Parathyroid adenoma (tissue), 2 donors: ENCODE measurements at regions not wholly inside any gene's neighbourhood (a gene's known extent, or its start where the extent isn't known, plus 50 kb on each side); places are given as distances from the start of the nearest gene placed in this dataset.
"Not testable (repeated sequence)": the region's sequence is repeated elsewhere in the genome, so short reads cannot be mapped to it uniquely, and the experiment has no call there.

ENCODE experiments used
- H2AFZ ChIP-seq: fragments of 300-600 bp; sonication (generic); one replicate; pipeline ENCODE4 v1.7.0; 2017; ENCODE audit warnings: antibody characterized with exemption, mild to moderate bottlenecking
- H3K27ac ChIP-seq: fragments of 300-600 bp; sonication (generic); one replicate; pipeline ENCODE4 v1.7.0; 2017
- H3K27me3 ChIP-seq: fragments of 300-600 bp; sonication (generic); one replicate; pipeline ENCODE4 v1.7.0; 2017; ENCODE audit warnings: low read length; ENCODE audit not compliant: control insufficient read depth, insufficient read depth
- H3K36me3 ChIP-seq: fragments of 300-600 bp; sonication (generic); one replicate; pipeline ENCODE4 v1.7.0; 2017; ENCODE audit warnings: low read length; ENCODE audit not compliant: control insufficient read depth, insufficient read depth
- H3K4me1 ChIP-seq: fragments of 300-600 bp; sonication (generic); one replicate; pipeline ENCODE4 v1.7.0; 2017; ENCODE audit warnings: control low read depth
- H3K4me2 ChIP-seq: fragments of 300-600 bp; sonication (generic); one replicate; pipeline ENCODE4 v1.7.0; 2017; ENCODE audit warnings: low read length
- H3K4me3 ChIP-seq: fragments of 300-600 bp; sonication (generic); one replicate; pipeline ENCODE4 v1.7.0; 2017; ENCODE audit warnings: low read depth, low read length
- H3K79me2 ChIP-seq: fragments of 300-600 bp; sonication (generic); one replicate; pipeline ENCODE4 v1.7.0; 2017; ENCODE audit warnings: control low read depth
- H3K9ac ChIP-seq: fragments of 300-600 bp; sonication (generic); one replicate; pipeline ENCODE4 v1.7.0; 2017; ENCODE audit warnings: mild to moderate bottlenecking
- H3K9me3 ChIP-seq: fragments of 300-600 bp; sonication (generic); one replicate; pipeline ENCODE4 v1.7.0; 2017; ENCODE audit warnings: low read length; ENCODE audit not compliant: control insufficient read depth
- TF ChIP-seq, protein P1 (sequence below): fragments of 300-600 bp; sonication (generic); IDR thresholded peaks from one replicate; pipeline ENCODE4 v1.7.0; 2017; ENCODE audit warnings: antibody characterized with exemption, mild to moderate bottlenecking
- donor health status: primary hyperparathyroidism.

DNA sequence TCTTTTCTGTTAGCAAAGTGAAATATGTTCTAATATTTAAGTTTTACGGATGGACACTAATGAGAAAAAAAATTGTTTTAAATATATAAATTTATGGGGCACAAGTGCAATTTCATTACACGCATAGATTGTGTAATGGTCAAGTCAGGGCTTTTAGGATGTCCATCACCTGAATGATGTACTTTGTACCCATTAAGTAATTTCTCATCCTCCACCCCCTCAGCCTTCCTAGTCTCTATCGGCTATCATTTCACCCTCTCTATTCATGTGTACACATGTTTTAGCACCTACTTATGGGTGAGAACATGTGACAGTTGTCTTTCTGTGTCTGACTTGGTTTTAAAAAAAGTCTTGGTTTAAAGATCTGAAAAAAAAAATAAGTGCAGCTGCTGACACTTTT lies 616.0 kb downstream of the IQCM start:
- no peak overlapping the region for H3K27ac ChIP-seq
- no peak overlapping the region for H3K4me2 ChIP-seq
- H3K79me2 ChIP-seq = no peaks in the 10 kb centered on the region
- H3K4me1 ChIP-seq = peaks cover 2% of the 10 kb centered on the region
- H3K36me3 ChIP-seq = no peaks in the 10 kb centered on the region
- H3K9ac ChIP-seq = no peak overlapping the region
- TF ChIP-seq, protein P1, sequence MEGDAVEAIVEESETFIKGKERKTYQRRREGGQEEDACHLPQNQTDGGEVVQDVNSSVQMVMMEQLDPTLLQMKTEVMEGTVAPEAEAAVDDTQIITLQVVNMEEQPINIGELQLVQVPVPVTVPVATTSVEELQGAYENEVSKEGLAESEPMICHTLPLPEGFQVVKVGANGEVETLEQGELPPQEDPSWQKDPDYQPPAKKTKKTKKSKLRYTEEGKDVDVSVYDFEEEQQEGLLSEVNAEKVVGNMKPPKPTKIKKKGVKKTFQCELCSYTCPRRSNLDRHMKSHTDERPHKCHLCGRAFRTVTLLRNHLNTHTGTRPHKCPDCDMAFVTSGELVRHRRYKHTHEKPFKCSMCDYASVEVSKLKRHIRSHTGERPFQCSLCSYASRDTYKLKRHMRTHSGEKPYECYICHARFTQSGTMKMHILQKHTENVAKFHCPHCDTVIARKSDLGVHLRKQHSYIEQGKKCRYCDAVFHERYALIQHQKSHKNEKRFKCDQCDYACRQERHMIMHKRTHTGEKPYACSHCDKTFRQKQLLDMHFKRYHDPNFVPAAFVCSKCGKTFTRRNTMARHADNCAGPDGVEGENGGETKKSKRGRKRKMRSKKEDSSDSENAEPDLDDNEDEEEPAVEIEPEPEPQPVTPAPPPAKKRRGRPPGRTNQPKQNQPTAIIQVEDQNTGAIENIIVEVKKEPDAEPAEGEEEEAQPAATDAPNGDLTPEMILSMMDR = no peak
- H2AFZ ChIP-seq = no peak overlapping the region
- no peak overlapping the region for H3K4me3 ChIP-seq
- H3K27me3 ChIP-seq = no peaks in the 10 kb centered on the region
- no peaks in the 10 kb centered on the region for H3K9me3 ChIP-seq

- Histone ChIP-seq H3K9ac (no peak overlapping the region), H3K36me3 (no peaks in the 10 kb centered on the region), H3K79me2 (no peaks in the 10 kb centered on the region), H3K4me1 (no peaks in the 10 kb centered on the region), H3K27ac (no peak overlapping the region), H3K4me2 (no peak overlapping the region), H3K4me3 (no peak overlapping the region), H3K27me3 (no peaks in the 10 kb centered on the region), H3K9me3 (no peaks in the 10 kb centered on the region), H2AFZ (no peak overlapping the region)
- TF ChIP-seq, protein P1 = no peak
Measured at GRCh38 chr4:149194061-149194460, 621.6 kb downstream of the IQCM start.

DNA sequence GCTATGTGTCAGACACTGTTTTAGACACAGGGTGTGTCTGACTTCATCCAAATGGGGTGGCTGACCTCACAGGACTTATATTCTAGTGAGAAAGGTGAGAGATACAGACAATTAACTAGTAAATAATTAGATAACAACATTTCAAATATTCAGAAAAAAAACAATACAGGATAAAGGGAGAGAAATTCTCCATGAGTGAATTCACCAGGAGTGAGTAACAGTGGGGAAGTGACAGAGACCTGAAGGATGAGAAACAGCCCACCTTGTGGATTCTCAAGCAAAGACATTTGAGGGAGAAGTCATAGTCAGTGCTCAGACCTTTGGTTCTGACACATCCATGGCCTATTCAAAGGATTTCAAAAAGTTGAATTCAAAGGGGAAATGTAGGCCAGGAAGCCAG lies 627.9 kb downstream of the IQCM start:
- Histone ChIP-seq H3K9ac (no peak overlapping the region), H3K4me1 (no peaks in the 10 kb centered on the region), H3K4me2 (no peak overlapping the region), H3K27ac (no peak overlapping the region), H3K9me3 (no peaks in the 10 kb centered on the region), H3K27me3 (no peaks in the 10 kb centered on the region), H3K4me3 (no peak overlapping the region), H3K36me3 (no peaks in the 10 kb centered on the region), H3K79me2 (no peaks in the 10 kb centered on the region), H2AFZ (no peak overlapping the region)
- TF ChIP-seq, protein P1 = no peak

DNA sequence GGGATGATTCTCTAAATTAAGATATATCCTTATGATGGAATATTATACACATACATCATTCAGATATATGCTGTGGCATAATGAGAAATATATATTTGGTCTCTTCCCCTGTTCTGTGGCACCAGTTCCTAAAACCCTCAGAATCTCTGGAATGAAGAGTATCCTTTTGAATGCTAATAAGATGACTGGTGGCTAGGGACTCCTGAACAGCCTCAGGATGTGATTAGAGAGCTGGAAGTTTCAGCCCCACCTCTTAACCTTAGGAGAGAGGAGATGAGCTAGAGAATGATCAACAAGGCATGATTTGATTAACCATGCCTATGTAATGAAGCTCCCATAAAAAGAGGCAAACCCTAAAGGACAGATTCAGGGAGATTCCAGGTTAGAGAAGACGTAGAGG lies 632.0 kb downstream of the IQCM start:
- TF ChIP-seq, protein P1 = no peak
- H3K9ac ChIP-seq = no peak overlapping the region
- H3K27me3 ChIP-seq = no peaks in the 10 kb centered on the region
- no peaks in the 10 kb centered on the region for H3K79me2 ChIP-seq
- H3K4me2 ChIP-seq = no peak overlapping the region
- H3K9me3 ChIP-seq = no peaks in the 10 kb centered on the region
- no peak overlapping the region for H2AFZ ChIP-seq
- H3K36me3 ChIP-seq = no peaks in the 10 kb centered on the region
- no peak overlapping the region for H3K27ac ChIP-seq
- H3K4me3 ChIP-seq = no peak overlapping the region
- H3K4me1 ChIP-seq = no peaks in the 10 kb centered on the region

GRCh38 chr4:149181459-149181858 lies 634.2 kb downstream of the IQCM start:
- H3K27ac ChIP-seq, H3K27me3 ChIP-seq, H3K79me2 ChIP-seq, H3K9me3 ChIP-seq, H3K9ac ChIP-seq, H3K4me3 ChIP-seq, H3K36me3 ChIP-seq, H2AFZ ChIP-seq, H3K4me1 ChIP-seq, H3K4me2 ChIP-seq: not testable (repeated sequence)
